COLO668 (cell line): ENCODE measurements at regions not wholly inside any gene's neighbourhood (a gene's known extent, or its start where the extent isn't known, plus 50 kb on each side); places are given as distances from the start of the nearest gene placed in this dataset.

Experiments used
- DNase-seq: peaks from one replicate; lab custom pipeline; 2025; ENCODE audit not compliant: unreplicated experiment; lab: John Stamatoyannopoulos, UW

GRCh38 chr22:48845356-48845936 lies 982.2 kb downstream of the BRD1 start:
- DNase-seq = peak; percentile 27

- no peak for DNase-seq
Measured at GRCh38 chr22:48844056-48844675, 983.5 kb downstream of the BRD1 start.

GRCh38 chr22:48843640-48844039 lies 984.0 kb downstream of the BRD1 start:
- DNase-seq = no peak

GRCh38 chr22:48842976-48843375 lies 984.7 kb downstream of the BRD1 start:
- no peak for DNase-seq

GRCh38 chr22:48842583-48842945 lies 985.1 kb downstream of the BRD1 start:
- DNase-seq = no peak

- DNase-seq = no peak
Measured at GRCh38 chr22:48841881-48842582, 985.6 kb downstream of the BRD1 start.

GRCh38 chr22:48840112-48840949 lies 987.3 kb downstream of the BRD1 start:
- no peak for DNase-seq

GRCh38 chr22:48838846-48839730 lies 988.6 kb downstream of the BRD1 start:
- peak; percentile 40 for DNase-seq

- no peak for DNase-seq
Measured at GRCh38 chr22:48838376-48838775, 989.3 kb downstream of the BRD1 start.

- DNase-seq = no peak
Measured at GRCh38 chr22:48837341-48837935, 990.2 kb downstream of the BRD1 start.

- no peak for DNase-seq
Measured at GRCh38 chr22:48836673-48837340, 990.9 kb downstream of the BRD1 start.

- no peak for DNase-seq
Measured at GRCh38 chr22:48835857-48836672, 991.6 kb downstream of the BRD1 start.

- DNase-seq = no peak
Measured at GRCh38 chr22:48835364-48835763, 992.3 kb downstream of the BRD1 start.

GRCh38 chr22:48834404-48834803 lies 993.3 kb downstream of the BRD1 start:
- no peak for DNase-seq

- DNase-seq = no peak
Measured at GRCh38 chr22:48832592-48832991, 995.1 kb downstream of the BRD1 start.

GRCh38 chr22:48829908-48830307 lies 997.8 kb downstream of the BRD1 start:
- DNase-seq = no peak

GRCh38 chr22:48828688-48829087 lies 999.0 kb downstream of the BRD1 start:
- no peak for DNase-seq

- DNase-seq = no peak
Measured at GRCh38 chr22:48827904-48828555, 999.6 kb downstream of the BRD1 start.
